HepG2 (cell line): ENCODE measurements at regions not wholly inside any gene's neighbourhood (a gene's known extent, or its start where the extent isn't known, plus 50 kb on each side); places are given as distances from the start of the nearest gene placed in this dataset.

Source experiments
- ATAC-seq: fragments of 200-7000 bp; cut with Tn5 transposase; 3 replicates; pipeline ENCODE4 v1.9.1; 2020; ENCODE audit warnings: mild to moderate bottlenecking, moderate library complexity
- BruUV-seq: library from RNA; stranded (reverse); fragments of 400-500 nt; replicated peaks from 2 replicates; lab custom pipeline; 2021; lab: Mats Ljungman, UMichigan
- CTCF ChIA-PET: fragments of 300-600 bp; formaldehyde crosslinking; extraction: SDS; loops from one replicate; lab custom pipeline; 2021; ENCODE audit warnings: low total read pairs, inconsistent platforms, low intra/inter-chr PET ratio; lab: Yijun Ruan, JAX
- POLR2A ChIA-PET: fragments of 350-600 bp; sonication (Branson Sonifier 250); formaldehyde crosslinking; loops from one replicate; lab custom pipeline; 2020; ENCODE audit warnings: antibody characterized with exemption, inconsistent platforms; lab: Yijun Ruan, JAX
- DNase-seq: peaks from one replicate; pipeline ENCODE4 v3.0.0-alpha.2; 2015; ENCODE audit warnings: low spot score
- FAIRE-seq: peaks from 3 replicates; lab custom pipeline; 2011; peaks lifted over from hg19 to GRCh38; lab: Jason Lieb, UNC
- H2AFZ ChIP-seq: one replicate; pipeline ENCODE4 v1.6.1; 2011; ENCODE audit warnings: low read length, inconsistent platforms
- H3K27ac ChIP-seq: fragments of 300-600 bp; 3 replicates; pipeline ENCODE4 v1.8.0; 2011; ENCODE audit warnings: mixed run types, mild to moderate bottlenecking, mixed read lengths, low read length, inconsistent platforms; ENCODE audit not compliant: insufficient read depth; ENCODE audit errors: extremely low read length
- H3K27me3 ChIP-seq, 2 experiments: fragments of 200-600 bp in 1 of 2; 2 replicates in 1 of 2; 3 replicates in 1 of 2; pipeline versions ENCODE4 v1.6.0 to v1.8.0; 2011; ENCODE audit warnings: low read length in 2 of 2, mild to moderate bottlenecking in 2 of 2, moderate library complexity in 2 of 2, inconsistent platforms in 1 of 2; ENCODE audit not compliant: insufficient read depth in 2 of 2, control insufficient read depth in 1 of 2
- H3K36me3 ChIP-seq, 2 experiments: fragments of 200-600 bp in 1 of 2; replicated peaks in 1 of 2; 2 replicates in 1 of 2; 3 replicates in 1 of 2; pipeline versions ENCODE4 v1.5.1 to v1.8.0; 2011; ENCODE audit warnings: low read length in 2 of 2, inconsistent platforms in 1 of 2; ENCODE audit not compliant: insufficient read depth in 2 of 2, control insufficient read depth in 1 of 2
- H3K4me1 ChIP-seq: 2 replicates; pipeline ENCODE4 v1.5.1; 2012; ENCODE audit warnings: low read length, inconsistent platforms; ENCODE audit not compliant: insufficient read depth
- H3K4me2 ChIP-seq: 2 replicates; pipeline ENCODE4 v1.6.0; 2011; ENCODE audit warnings: low read depth, low read length, inconsistent platforms
- H3K4me3 ChIP-seq, 3 experiments: fragments of 200-600 bp in 1 of 3; sonication (generic), shearing (Covaris generic) in 1 of 3; replicated peaks in 1 of 3; 2 replicates each; pipeline ENCODE4 v1.5.1; 2011 to 2016; ENCODE audit warnings: low read length in 3 of 3, inconsistent platforms in 2 of 3, low read depth in 2 of 3, mild to moderate bottlenecking in 2 of 3, control low read depth in 1 of 3, mixed read lengths in 1 of 3; ENCODE audit not compliant: insufficient read depth in 1 of 3
- H3K79me2 ChIP-seq: one replicate; pipeline ENCODE4 v1.6.1; 2011; ENCODE audit warnings: low read length, inconsistent platforms; ENCODE audit not compliant: insufficient read depth
- H3K9ac ChIP-seq: 2 replicates; pipeline ENCODE4 v1.6.0; 2011; ENCODE audit warnings: mild to moderate bottlenecking, low read depth, low read length, inconsistent platforms; ENCODE audit not compliant: insufficient read depth
- H3K9me3 ChIP-seq: 2 replicates; pipeline ENCODE4 v1.5.1; 2012; ENCODE audit warnings: mild to moderate bottlenecking, low read length
- H4K20me1 ChIP-seq: 2 replicates; pipeline ENCODE4 v1.6.0; 2011; ENCODE audit warnings: inconsistent platforms, mild to moderate bottlenecking, low read length, moderate library complexity; ENCODE audit not compliant: insufficient read depth
- ARNT2 ChIP-seq: sonication (generic); formaldehyde crosslinking; IDR thresholded peaks from 2 replicates; pipeline ENCODE4 v1.8.0; 2022; ENCODE audit warnings: mild to moderate bottlenecking, low read depth, missing genetic modification reagents, moderate library complexity
- DRAP1 ChIP-seq: IDR thresholded peaks from 2 replicates; pipeline ENCODE4 v1.6.1; 2016; ENCODE audit warnings: missing genetic modification reagents, missing compliant biosample characterization
- DZIP1 ChIP-seq: sonication (generic); formaldehyde crosslinking; IDR thresholded peaks from 2 replicates; pipeline ENCODE4 v1.5.0; 2020; ENCODE audit warnings: mild to moderate bottlenecking, missing genetic modification reagents
- KMT2A ChIP-seq: sonication (generic); formaldehyde crosslinking; IDR thresholded peaks from 2 replicates; pipeline ENCODE4 v1.4.0; 2020; ENCODE audit warnings: missing genetic modification reagents
- MBD4 ChIP-seq: IDR thresholded peaks from 2 replicates; pipeline ENCODE4 v1.6.1; 2012; ENCODE audit warnings: low read length, inconsistent platforms, borderline replicate concordance
- MXD3 ChIP-seq: IDR thresholded peaks from 2 replicates; pipeline ENCODE4 v1.6.1; 2016; ENCODE audit warnings: mild to moderate bottlenecking, missing biosample characterization, missing genetic modification reagents
- MXI1 ChIP-seq: IDR thresholded peaks from 3 replicates; pipeline ENCODE4 v1.6.1; 2012; ENCODE audit warnings: low read depth, low read length, inconsistent platforms, borderline replicate concordance
- PAWR ChIP-seq: sonication (generic); formaldehyde crosslinking; IDR thresholded peaks from 2 replicates; pipeline ENCODE4 v1.4.0; 2020; ENCODE audit warnings: missing genetic modification reagents, mild to moderate bottlenecking, borderline replicate concordance
- RARG ChIP-seq: sonication (generic); formaldehyde crosslinking; IDR thresholded peaks from 2 replicates; pipeline ENCODE4 v1.4.0; 2020; ENCODE audit warnings: low read depth, mild to moderate bottlenecking, missing genetic modification reagents
- TARDBP ChIP-seq: sonication (generic); formaldehyde crosslinking; IDR thresholded peaks from 2 replicates; pipeline ENCODE4 v1.8.0; 2022; ENCODE audit warnings: mild to moderate bottlenecking, missing genetic modification reagents
- ZNF124 ChIP-seq: sonication (generic); formaldehyde crosslinking; IDR thresholded peaks from 2 replicates; pipeline ENCODE4 v1.4.0; 2020; ENCODE audit warnings: missing genetic modification reagents
- ZNF235 ChIP-seq: sonication (generic); formaldehyde crosslinking; IDR thresholded peaks from 2 replicates; pipeline ENCODE4 v1.8.1; 2023; ENCODE audit warnings: mild to moderate bottlenecking, missing genetic modification reagents, borderline replicate concordance
- ZNF639 ChIP-seq: conservative IDR thresholded peaks from 2 replicates; pipeline ENCODE4 v1.6.1; 2018; ENCODE audit warnings: missing genetic modification reagents
- ZNF776 ChIP-seq: sonication (generic); formaldehyde crosslinking; IDR thresholded peaks from 2 replicates; pipeline ENCODE4 v1.4.0; 2020; ENCODE audit warnings: mild to moderate bottlenecking, missing genetic modification reagents
- ZNF816 ChIP-seq: sonication (generic); formaldehyde crosslinking; IDR thresholded peaks from 2 replicates; pipeline ENCODE4 v1.8.0; 2022; ENCODE audit warnings: missing genetic modification reagents, mild to moderate bottlenecking, borderline replicate concordance
- ZZZ3 ChIP-seq: sonication (generic); formaldehyde crosslinking; IDR thresholded peaks from 2 replicates; pipeline ENCODE4 v1.4.0; 2020; ENCODE audit warnings: missing genetic modification reagents, mild to moderate bottlenecking, borderline replicate concordance
- in situ Hi-C: cut with HindIII; loops from 2 replicates; pipeline ENCODE4 v1.10.0; 2017; ENCODE audit warnings: low pct_unique_long_range_greater_than_20kb; ENCODE audit not compliant: extremely low pct_ligation_motif_present
- intact Hi-C: fragments of 100-400 bp; cut with micrococcal nuclease; formaldehyde crosslinking; loops from one replicate; pipeline ENCODE4 v1.10.0; 2022; ENCODE audit not compliant: unreplicated experiment
- TF ChIP-seq, protein P1 (sequence below): sonication (generic); formaldehyde crosslinking; conservative IDR thresholded peaks from 2 replicates; pipeline ENCODE4 v1.5.0; 2020; ENCODE audit warnings: missing genetic modification reagents

DNA sequence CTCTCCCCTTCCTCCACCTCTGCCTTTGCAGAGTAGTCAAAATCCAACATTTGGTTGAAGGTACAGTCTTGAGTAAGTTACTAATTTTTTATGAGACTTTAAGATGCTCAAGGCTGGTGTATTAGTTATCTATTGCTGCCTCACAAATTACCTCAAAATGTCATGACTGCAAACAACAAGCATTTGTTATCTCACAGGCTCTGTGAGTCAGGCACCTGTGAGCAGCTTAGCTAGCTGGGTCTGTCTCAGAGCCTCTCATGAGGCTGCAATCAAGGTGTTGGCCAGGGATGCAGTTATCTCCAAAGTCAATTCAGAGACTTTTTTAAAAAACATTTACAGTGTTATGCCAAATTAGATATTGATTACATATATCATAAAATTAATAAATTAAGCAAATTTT, 371.3 kb upstream of the RGMB start:
- Histone ChIP-seq H4K20me1 (no peaks in the 10 kb centered on the region), H3K4me3 (no peak overlapping the region), H3K4me2 (no peak overlapping the region), H3K9ac (no peak overlapping the region), H3K36me3 (no peaks in the 10 kb centered on the region), H3K27ac (no peak overlapping the region), H3K27me3 (no peaks in the 10 kb centered on the region), H3K79me2 (no peaks in the 10 kb centered on the region), H3K4me1 (no peaks in the 10 kb centered on the region), H3K9me3 (no peaks in the 10 kb centered on the region), H2AFZ (no peak overlapping the region)
- no peak for DNase-seq
- intact Hi-C loops: no loop called here
- no peak for FAIRE-seq
- TF ChIP-seq TARDBP (CRISPR knock-in tag) (no peak), MBD4 (no peak), ZNF639 (no peak), ARNT2 (no peak), RARG (CRISPR knock-in tag) (no peak), DRAP1 (CRISPR knock-in tag) (no peak), KMT2A (no peak), ZZZ3 (no peak), ZNF816 (CRISPR knock-in tag) (no peak), ZNF776 (CRISPR knock-in tag) (no peak), MXD3 (no peak), ZNF235 (CRISPR knock-in tag) (no peak), DZIP1 (CRISPR knock-in tag) (no peak), MXI1 (no peak), ZNF124 (CRISPR knock-in tag) (no peak), PAWR (CRISPR knock-in tag) (no peak)
- TF ChIP-seq, protein P1, sequence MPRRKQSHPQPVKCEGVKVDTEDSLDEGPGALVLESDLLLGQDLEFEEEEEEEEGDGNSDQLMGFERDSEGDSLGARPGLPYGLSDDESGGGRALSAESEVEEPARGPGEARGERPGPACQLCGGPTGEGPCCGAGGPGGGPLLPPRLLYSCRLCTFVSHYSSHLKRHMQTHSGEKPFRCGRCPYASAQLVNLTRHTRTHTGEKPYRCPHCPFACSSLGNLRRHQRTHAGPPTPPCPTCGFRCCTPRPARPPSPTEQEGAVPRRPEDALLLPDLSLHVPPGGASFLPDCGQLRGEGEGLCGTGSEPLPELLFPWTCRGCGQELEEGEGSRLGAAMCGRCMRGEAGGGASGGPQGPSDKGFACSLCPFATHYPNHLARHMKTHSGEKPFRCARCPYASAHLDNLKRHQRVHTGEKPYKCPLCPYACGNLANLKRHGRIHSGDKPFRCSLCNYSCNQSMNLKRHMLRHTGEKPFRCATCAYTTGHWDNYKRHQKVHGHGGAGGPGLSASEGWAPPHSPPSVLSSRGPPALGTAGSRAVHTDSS (CRISPR knock-in tag): no peak
- in situ Hi-C loops: no loop called here
- POLR2A ChIA-PET: no interaction called here
- ATAC-seq: no peak
- CTCF ChIA-PET: no interaction called here
- no TSS peak for BruUV-seq
